H1 (cell line): ENCODE measurements at regions not wholly inside any gene's neighbourhood (a gene's known extent, or its start where the extent isn't known, plus 50 kb on each side); places are given as distances from the start of the nearest gene placed in this dataset.

ENCODE experiments used
- CTCF ChIA-PET: fragments of 300-600 bp; sonication (Branson Sonifier 250); formaldehyde crosslinking; loops from one replicate; lab custom pipeline; 2021; ENCODE audit not compliant: partially characterized antibody; lab: Charles Lee
- POLR2A ChIA-PET: fragments of 300-600 bp; sonication (Branson Sonifier 250); formaldehyde crosslinking; loops from one replicate; lab custom pipeline; 2021; ENCODE audit warnings: inconsistent platforms; ENCODE audit not compliant: partially characterized antibody; lab: Charles Lee
- DNase-seq, 2 experiments: peaks; one replicate each; pipeline versions ENCODE4 v3.0.0 to v3.0.0-alpha.2; 2010 to 2022; ENCODE audit warnings: low spot score in 2 of 2, low read depth in 1 of 2, mixed read lengths in 1 of 2
- FAIRE-seq: peaks from 2 replicates; lab custom pipeline; 2011; peaks lifted over from hg19 to GRCh38; lab: Jason Lieb, UNC
- H2AFZ ChIP-seq: 2 replicates; pipeline ENCODE4 v1.8.1; 2012; ENCODE audit warnings: low read length, inconsistent platforms
- H2AK5ac ChIP-seq: 2 replicates; pipeline ENCODE4 v1.6.1; 2013; ENCODE audit warnings: low read depth, low read length
- H2BK120ac ChIP-seq: replicated peaks from 2 replicates; pipeline ENCODE3; 2013; ENCODE audit warnings: low read depth, low read length, inconsistent platforms
- H2BK12ac ChIP-seq: 2 replicates; pipeline ENCODE4 v1.6.1; 2013; ENCODE audit warnings: low read depth, low read length
- H2BK15ac ChIP-seq: 2 replicates; pipeline ENCODE4 v1.6.1; 2013; ENCODE audit warnings: low read length
- H2BK20ac ChIP-seq: 2 replicates; pipeline ENCODE4 v1.6.1; 2013; ENCODE audit warnings: low read length
- H2BK5ac ChIP-seq: 2 replicates; pipeline ENCODE4 v1.6.1; 2013; ENCODE audit warnings: low read depth, low read length
- H3K14ac ChIP-seq: 2 replicates; pipeline ENCODE4 v1.6.1; 2013; ENCODE audit warnings: inconsistent platforms; ENCODE audit not compliant: insufficient read length
- H3K18ac ChIP-seq: 2 replicates; pipeline ENCODE4 v1.6.1; 2013; ENCODE audit warnings: low read length; ENCODE audit errors: extremely low read depth
- H3K23ac ChIP-seq: 2 replicates; pipeline ENCODE4 v1.6.1; 2013; ENCODE audit warnings: inconsistent platforms; ENCODE audit not compliant: insufficient read length
- H3K23me2 ChIP-seq: 2 replicates; pipeline ENCODE4 v1.6.1; 2013; ENCODE audit warnings: low read depth, low read length
- H3K27ac ChIP-seq: 2 replicates; pipeline ENCODE4 v1.6.1; 2011; ENCODE audit warnings: low read depth, low read length, inconsistent platforms
- H3K27me3 ChIP-seq, 4 experiments: replicated peaks in 1 of 4; 1 replicate in 1 of 4; 2 replicates in 3 of 4; pipeline versions ENCODE4 v1.6.1 to v1.8.1; 2011 to 2013; ENCODE audit warnings: low read length in 3 of 4, mild to moderate bottlenecking in 3 of 4, inconsistent platforms in 2 of 4, mixed read lengths in 2 of 4, moderate library complexity in 1 of 4; ENCODE audit not compliant: control insufficient read depth in 3 of 4, insufficient read depth in 3 of 4; ENCODE audit errors: extremely low read depth in 1 of 4
- H3K36me3 ChIP-seq, 4 experiments: 2 replicates each; pipeline versions ENCODE4 v1.6.1 to v1.8.1; 2011 to 2013; ENCODE audit warnings: mild to moderate bottlenecking in 4 of 4, low read length in 3 of 4, moderate library complexity in 2 of 4, control low read depth in 1 of 4, inconsistent platforms in 1 of 4; ENCODE audit not compliant: insufficient read depth in 4 of 4, control insufficient read depth in 2 of 4
- H3K4ac ChIP-seq: replicated peaks from 2 replicates; pipeline ENCODE3; 2013; ENCODE audit warnings: low read length, low read depth, mixed read lengths, inconsistent platforms; ENCODE audit not compliant: insufficient read length
- H3K4me1 ChIP-seq, 4 experiments: replicated peaks in 1 of 4; 1 replicate in 1 of 4; 2 replicates in 3 of 4; pipeline versions ENCODE4 v1.6.1 to v1.8.1; 2011 to 2013; ENCODE audit warnings: low read length in 3 of 4, inconsistent platforms in 2 of 4, mixed read lengths in 1 of 4; ENCODE audit not compliant: insufficient read depth in 4 of 4, control insufficient read depth in 3 of 4
- H3K4me2 ChIP-seq, 2 experiments: 2 replicates each; pipeline versions ENCODE4 v1.6.1 to v1.8.1; 2011 to 2013; ENCODE audit warnings: low read depth in 2 of 2, low read length in 2 of 2, control low read depth in 1 of 2, inconsistent platforms in 1 of 2, mild to moderate bottlenecking in 1 of 2; ENCODE audit not compliant: insufficient read depth in 1 of 2
- H3K4me3 ChIP-seq, 4 experiments: fragments of 200-600, 300-600 bp in 1 of 4; sonication (generic), shearing (Covaris generic), sonication (Bioruptor Twin) in 1 of 4; 2 replicates each; pipeline versions ENCODE4 v1.5.1 to v1.8.1; 2011 to 2016; ENCODE audit warnings: low read length in 4 of 4, low read depth in 3 of 4, control low read depth in 2 of 4, inconsistent platforms in 2 of 4, mild to moderate bottlenecking in 2 of 4, mixed read lengths in 1 of 4, moderate library complexity in 1 of 4; ENCODE audit not compliant: insufficient read depth in 2 of 4; ENCODE audit errors: extremely low read depth in 1 of 4
- H3K56ac ChIP-seq: replicated peaks from 2 replicates; pipeline ENCODE3; 2013; ENCODE audit warnings: low read depth, mild to moderate bottlenecking, mixed read lengths, low read length, inconsistent platforms; ENCODE audit not compliant: insufficient read length
- H3K79me1 ChIP-seq: 2 replicates; pipeline ENCODE4 v1.6.1; 2013; ENCODE audit warnings: low read depth, low read length, control low read depth
- H3K79me2 ChIP-seq, 2 experiments: 2 replicates each; pipeline versions ENCODE4 v1.6.1 to v1.8.1; 2012 to 2013; ENCODE audit warnings: low read length in 2 of 2, mild to moderate bottlenecking in 2 of 2, inconsistent platforms in 1 of 2; ENCODE audit not compliant: insufficient read depth in 2 of 2, control insufficient read depth in 1 of 2
- H3K9ac ChIP-seq, 4 experiments: replicated peaks in 1 of 4; 1 replicate in 1 of 4; 2 replicates in 3 of 4; pipeline versions ENCODE4 v1.6.1 to v1.8.1; 2011 to 2013; ENCODE audit warnings: low read depth in 3 of 4, low read length in 3 of 4, control low read depth in 2 of 4, mild to moderate bottlenecking in 2 of 4, moderate library complexity in 2 of 4, inconsistent platforms in 1 of 4; ENCODE audit errors: extremely low read depth in 1 of 4
- H3K9me3 ChIP-seq, 2 experiments: 2 replicates each; pipeline versions ENCODE4 v1.6.1 to v1.8.1; 2012 to 2013; ENCODE audit warnings: mild to moderate bottlenecking in 2 of 2, moderate library complexity in 2 of 2, control low read depth in 1 of 2, inconsistent platforms in 1 of 2, low read depth in 1 of 2, low read length in 1 of 2, mixed read lengths in 1 of 2; ENCODE audit not compliant: insufficient read depth in 2 of 2
- H4K20me1 ChIP-seq, 2 experiments: replicated peaks in 1 of 2; 2 replicates each; pipeline versions ENCODE3 to v1.8.1; 2011 to 2013; ENCODE audit warnings: inconsistent platforms in 2 of 2, low read length in 2 of 2, mild to moderate bottlenecking in 1 of 2; ENCODE audit not compliant: insufficient read depth in 2 of 2, control insufficient read depth in 1 of 2
- H4K5ac ChIP-seq: 2 replicates; pipeline ENCODE4 v1.6.1; 2013; ENCODE audit warnings: low read length, low read depth, mixed read lengths, inconsistent platforms; ENCODE audit not compliant: insufficient read length
- H4K8ac ChIP-seq: 2 replicates; pipeline ENCODE4 v1.8.0; 2013; ENCODE audit warnings: mild to moderate bottlenecking, moderate library complexity, low read length, inconsistent platforms; ENCODE audit not compliant: insufficient read depth; ENCODE audit errors: extremely low read depth
- H4K91ac ChIP-seq: replicated peaks from 2 replicates; pipeline ENCODE3; 2013; ENCODE audit warnings: low read length, mixed read lengths, inconsistent platforms; ENCODE audit not compliant: insufficient read length
- ASH2L ChIP-seq: fragments of 200-600, 300-600 bp; sonication (generic); IDR thresholded peaks from one replicate; pipeline ENCODE4 v1.7.1; 2017; ENCODE audit warnings: low read length
- BCL11A ChIP-seq, 2 experiments: IDR thresholded peaks; one replicate each; pipeline ENCODE4 v1.6.1; 2011; ENCODE audit warnings: low read depth in 2 of 2, low read length in 2 of 2, mild to moderate bottlenecking in 2 of 2
- CEBPB ChIP-seq: IDR thresholded peaks from 2 replicates; pipeline ENCODE4 v1.6.1; 2012; ENCODE audit warnings: low read depth, low read length
- CTBP2 ChIP-seq: IDR thresholded peaks from 2 replicates; pipeline ENCODE4 v1.7.0; 2011; ENCODE audit warnings: borderline replicate concordance, mild to moderate bottlenecking, moderate library complexity, mixed read lengths, low read length; ENCODE audit not compliant: insufficient read depth, insufficient read length
- EGR1 ChIP-seq: IDR thresholded peaks from 2 replicates; pipeline ENCODE4 v1.6.1; 2011; ENCODE audit warnings: low read depth, low read length, borderline replicate concordance
- FOSL1 ChIP-seq: IDR thresholded peaks from 2 replicates; pipeline ENCODE4 v1.6.1; 2011; ENCODE audit warnings: mild to moderate bottlenecking, low read depth, low read length, moderate library complexity; ENCODE audit not compliant: insufficient read depth
- HDAC6 ChIP-seq: IDR thresholded peaks from one replicate; pipeline ENCODE4 v1.7.1; 2012; ENCODE audit warnings: low read depth, mild to moderate bottlenecking, inconsistent platforms, low read length, moderate library complexity
- NRF1 ChIP-seq: IDR thresholded peaks from 2 replicates; pipeline ENCODE4 v1.6.1; 2011; ENCODE audit warnings: mild to moderate bottlenecking, low read depth, low read length, improper control_type of control experiment
- RNF2 ChIP-seq: fragments of 200-900, 300-1000 bp; sonication (generic); IDR thresholded peaks from 2 replicates; pipeline ENCODE4 v1.7.1; 2016; ENCODE audit warnings: borderline replicate concordance, low read depth, mild to moderate bottlenecking, antibody characterized with exemption, low read length; ENCODE audit not compliant: poor library complexity, severe bottlenecking; ENCODE audit errors: missing control alignments
- SIN3A ChIP-seq, 2 experiments: IDR thresholded peaks in 1 of 2; conservative IDR thresholded peaks in 1 of 2; 2 replicates each; pipeline ENCODE4 v1.6.1; 2011 to 2012; ENCODE audit warnings: low read length in 2 of 2, improper control_type of control experiment in 1 of 2, low read depth in 1 of 2, mild to moderate bottlenecking in 1 of 2
- SUZ12 ChIP-seq: fragments of 200-600 bp; sonication (generic); IDR thresholded peaks from 2 replicates; pipeline ENCODE4 v1.6.1; 2012; ENCODE audit warnings: mild to moderate bottlenecking, inconsistent platforms, low read length, moderate library complexity, mixed read lengths
- TBP ChIP-seq: IDR thresholded peaks from 2 replicates; pipeline ENCODE4 v1.6.1; 2011; ENCODE audit warnings: low read depth, low read length, improper control_type of control experiment
- WGBS, 2 experiments: shearing (Covaris generic) in 1 of 2; methylation state at CpG; one replicate each; pipeline versions ENCODE4 v1.1.6 to v1.1.7; 2013 to 2015; ENCODE audit warnings: low lambda C conversion rate in 2 of 2, mixed read lengths in 2 of 2, inconsistent platforms in 1 of 2, low coverage in 1 of 2, missing lambda C conversion rate in 1 of 2; ENCODE audit not compliant: insufficient replicate concordance in 2 of 2, insufficient coverage in 1 of 2, insufficient read length in 1 of 2; ENCODE audit errors: extremely low coverage in 1 of 2, missing lambda C conversion rate in 1 of 2; 5-methylcytosine and 5-hydroxymethylcytosine counted together
- TF ChIP-seq, protein P1 (sequence below): IDR thresholded peaks from 2 replicates; pipeline ENCODE4 v1.6.1; 2012; ENCODE audit warnings: inconsistent platforms

DNA sequence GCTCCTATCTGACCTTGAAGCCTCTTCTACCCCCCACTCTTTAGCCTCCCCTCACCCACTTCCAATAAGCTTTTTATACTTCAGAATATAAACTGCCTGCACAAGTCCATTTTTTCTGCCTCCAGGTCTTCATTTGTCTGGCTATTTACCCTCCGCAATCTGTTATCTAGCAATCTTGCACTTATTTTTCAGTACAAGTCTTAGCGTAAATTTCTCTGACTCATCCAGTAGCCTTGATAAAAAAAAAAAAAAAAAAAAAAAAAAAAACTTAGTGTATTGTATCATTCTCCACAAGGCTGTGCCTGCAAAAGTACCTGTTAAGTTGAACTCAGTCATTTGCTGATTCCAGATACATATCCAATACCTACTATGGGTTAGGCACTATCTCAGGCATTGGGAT lies 219.5 kb upstream of the DKK2 start:
- Histone ChIP-seq H4K8ac (no peak overlapping the region), H3K56ac (no peak overlapping the region), H4K91ac (no peak overlapping the region), H2BK15ac (no peak overlapping the region), H3K4me1 (no peaks in the 10 kb centered on the region), H3K9me3 (no peaks in the 10 kb centered on the region), H3K14ac (no peak overlapping the region), H3K79me2 (no peaks in the 10 kb centered on the region), H3K4ac (no peak overlapping the region), H3K27me3 (no peaks in the 10 kb centered on the region), H4K20me1 (no peaks in the 10 kb centered on the region), H2AFZ (no peak overlapping the region), H2BK120ac (no peak overlapping the region), H3K4me3 (no peak overlapping the region), H4K5ac (no peak overlapping the region), H3K79me1 (no peaks in the 10 kb centered on the region), H2BK5ac (no peak overlapping the region), H3K23ac (no peak overlapping the region), H2BK12ac (no peak overlapping the region), H3K36me3 (no peaks in the 10 kb centered on the region), H2AK5ac (no peak overlapping the region), H3K18ac (no peak overlapping the region), H3K27ac (no peak overlapping the region), H2BK20ac (no peak overlapping the region), H3K23me2 (no peaks in the 10 kb centered on the region), H3K9ac (no peak overlapping the region), H3K4me2 (no peak overlapping the region)
- no peak for DNase-seq
- no peak for FAIRE-seq
- CTCF ChIA-PET, result interaction anchor here (0.6 kb wide), 1 partner anchor 15 kb away, joined by 4 read pairs; no protein-coding TSS in a partner anchor
- POLR2A ChIA-PET, result no interaction called here
- WGBS, 2 experiments, result 91% methylated on average over 2 of the region's 2 CpGs; no CpG with 5 or more reads in 1 of the 2 experiments
- no peak for TF ChIP-seq SUZ12
- TF ChIP-seq RNF2, result no peak
- no peak for TF ChIP-seq TBP
- TF ChIP-seq FOSL1, result no peak
- no peak for TF ChIP-seq CEBPB
- no peak for TF ChIP-seq CTBP2
- TF ChIP-seq SIN3A (conservative IDR thresholded peaks at IDR 0.05 in 1 of 2, IDR thresholded peaks at IDR 0.05 in 1 of 2; ENCODE audit: low read depth in 1 of 2, low read length in 2 of 2), result no peak
- TF ChIP-seq EGR1, result no peak
- no peak for TF ChIP-seq NRF1
- no peak for TF ChIP-seq BCL11A (IDR thresholded peaks at IDR 0.05; ENCODE audit: low read depth in 2 of 2, low read length in 2 of 2)
- TF ChIP-seq, protein P1, sequence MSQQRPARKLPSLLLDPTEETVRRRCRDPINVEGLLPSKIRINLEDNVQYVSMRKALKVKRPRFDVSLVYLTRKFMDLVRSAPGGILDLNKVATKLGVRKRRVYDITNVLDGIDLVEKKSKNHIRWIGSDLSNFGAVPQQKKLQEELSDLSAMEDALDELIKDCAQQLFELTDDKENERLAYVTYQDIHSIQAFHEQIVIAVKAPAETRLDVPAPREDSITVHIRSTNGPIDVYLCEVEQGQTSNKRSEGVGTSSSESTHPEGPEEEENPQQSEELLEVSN, result no peak
- TF ChIP-seq ASH2L, result no peak
- TF ChIP-seq HDAC6, result no peak
